GM18519 (cell line): ENCODE measurements at regions not wholly inside any gene's neighbourhood (a gene's known extent, or its start where the extent isn't known, plus 50 kb on each side); places are given as distances from the start of the nearest gene placed in this dataset.
"Not testable (repeated sequence)": the region's sequence is repeated elsewhere in the genome, so short reads cannot be mapped to it uniquely, and the experiment has no call there.

Experiments
- ATAC-seq: cut with Tn5 transposase; IDR thresholded peaks from one replicate; pipeline ENCODE4 v1.9.1; 2021; ENCODE audit warnings: mild to moderate bottlenecking, moderate library complexity; ENCODE audit not compliant: unreplicated experiment, low FRiP score

- no peak for ATAC-seq
These were observed 588.5 kb downstream of the CENPC start for GRCh38 chr4:66956852-66957251.

- no peak for ATAC-seq
These were observed 588.9 kb downstream of the CENPC start for GRCh38 chr4:66956426-66956825.

- ATAC-seq: no peak
These were observed 589.5 kb downstream of the CENPC start for GRCh38 chr4:66955784-66956183.

- ATAC-seq: no peak
These were observed 595.9 kb downstream of the CENPC start for GRCh38 chr4:66949419-66949818.

- no peak for ATAC-seq
These were observed 598.5 kb downstream of the CENPC start for GRCh38 chr4:66946761-66947160.

GRCh38 chr4:66943112-66943511 lies 602.2 kb downstream of the CENPC start:
- ATAC-seq: no peak

GRCh38 chr4:66931981-66932380 lies 613.3 kb downstream of the CENPC start:
- not testable (repeated sequence) for ATAC-seq

GRCh38 chr4:66930206-66930605 lies 615.1 kb downstream of the CENPC start:
- ATAC-seq: no peak

- ATAC-seq: no peak
These were observed 615.6 kb downstream of the CENPC start for GRCh38 chr4:66929748-66930147.

- not testable (repeated sequence) for ATAC-seq
These were observed 616.4 kb downstream of the CENPC start for GRCh38 chr4:66928881-66929280.

- no peak for ATAC-seq
These were observed 617.4 kb downstream of the CENPC start for GRCh38 chr4:66927937-66928336.

- ATAC-seq: no peak
These were observed 618.6 kb downstream of the CENPC start for GRCh38 chr4:66926687-66927086.

GRCh38 chr4:66923081-66923865 lies 622.0 kb downstream of the CENPC start:
- ATAC-seq: no peak

- ATAC-seq: no peak
These were observed 623.9 kb downstream of the CENPC start for GRCh38 chr4:66921433-66921832.

GRCh38 chr4:66920514-66920913 lies 624.8 kb downstream of the CENPC start:
- ATAC-seq: no peak

GRCh38 chr4:66911880-66912279 lies 633.4 kb downstream of the CENPC start:
- no peak for ATAC-seq

GRCh38 chr4:66906314-66906713 lies 639.0 kb downstream of the CENPC start:
- ATAC-seq: no peak

- no peak for ATAC-seq
These were observed 645.8 kb downstream of the CENPC start for GRCh38 chr4:66899422-66900065.

- ATAC-seq: no peak
These were observed 651.5 kb downstream of the CENPC start for GRCh38 chr4:66893807-66894206.

- no peak for ATAC-seq
These were observed 658.2 kb downstream of the CENPC start for GRCh38 chr4:66887061-66887460.

- no peak for ATAC-seq
These were observed 659.7 kb downstream of the CENPC start for GRCh38 chr4:66885501-66886165.

GRCh38 chr4:66876946-66877345 lies 668.4 kb downstream of the CENPC start:
- ATAC-seq: no peak
